ENCODE measurements at regions not wholly inside any gene's neighbourhood (a gene's known extent, or its start where the extent isn't known, plus 50 kb on each side); places are given as distances from the start of the nearest gene placed in this dataset.
A peak's percentile ranks its signal among the peaks of the same experiment; 100 is the strongest.
"Not testable (repeated sequence)": the region's sequence is repeated elsewhere in the genome, so short reads cannot be mapped to it uniquely, and the experiment has no call there.

DNA sequence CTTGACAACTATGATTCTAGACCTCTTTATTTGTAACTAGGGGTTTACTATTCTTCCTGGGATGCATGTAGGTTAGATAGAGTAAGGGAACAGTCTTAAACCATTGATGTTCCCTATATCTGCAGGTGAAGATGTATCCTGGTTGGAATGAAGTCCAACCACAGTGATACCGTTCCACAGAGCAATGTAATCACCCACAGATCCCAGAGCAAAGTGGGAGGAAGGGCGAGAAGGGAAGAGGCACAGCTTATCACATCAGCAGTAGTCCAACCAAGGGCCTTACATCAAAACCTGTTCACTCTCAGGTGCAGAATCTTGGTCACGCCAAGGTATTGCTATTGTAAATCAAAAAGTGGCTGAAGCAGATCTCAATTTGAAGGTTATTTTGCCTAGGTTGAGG is 61.8 kb upstream of the LIPC start:
- TF ChIP-seq, protein P1, sequence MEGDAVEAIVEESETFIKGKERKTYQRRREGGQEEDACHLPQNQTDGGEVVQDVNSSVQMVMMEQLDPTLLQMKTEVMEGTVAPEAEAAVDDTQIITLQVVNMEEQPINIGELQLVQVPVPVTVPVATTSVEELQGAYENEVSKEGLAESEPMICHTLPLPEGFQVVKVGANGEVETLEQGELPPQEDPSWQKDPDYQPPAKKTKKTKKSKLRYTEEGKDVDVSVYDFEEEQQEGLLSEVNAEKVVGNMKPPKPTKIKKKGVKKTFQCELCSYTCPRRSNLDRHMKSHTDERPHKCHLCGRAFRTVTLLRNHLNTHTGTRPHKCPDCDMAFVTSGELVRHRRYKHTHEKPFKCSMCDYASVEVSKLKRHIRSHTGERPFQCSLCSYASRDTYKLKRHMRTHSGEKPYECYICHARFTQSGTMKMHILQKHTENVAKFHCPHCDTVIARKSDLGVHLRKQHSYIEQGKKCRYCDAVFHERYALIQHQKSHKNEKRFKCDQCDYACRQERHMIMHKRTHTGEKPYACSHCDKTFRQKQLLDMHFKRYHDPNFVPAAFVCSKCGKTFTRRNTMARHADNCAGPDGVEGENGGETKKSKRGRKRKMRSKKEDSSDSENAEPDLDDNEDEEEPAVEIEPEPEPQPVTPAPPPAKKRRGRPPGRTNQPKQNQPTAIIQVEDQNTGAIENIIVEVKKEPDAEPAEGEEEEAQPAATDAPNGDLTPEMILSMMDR (conservative IDR thresholded peaks at IDR 0.05; ENCODE audit: low read depth, low read length) = no peak
- DNase-seq (ENCODE audit: low read depth) = no peak
- H3K4me3 ChIP-seq (ENCODE audit: low read depth, low read length) = no peak overlapping the region

DNA sequence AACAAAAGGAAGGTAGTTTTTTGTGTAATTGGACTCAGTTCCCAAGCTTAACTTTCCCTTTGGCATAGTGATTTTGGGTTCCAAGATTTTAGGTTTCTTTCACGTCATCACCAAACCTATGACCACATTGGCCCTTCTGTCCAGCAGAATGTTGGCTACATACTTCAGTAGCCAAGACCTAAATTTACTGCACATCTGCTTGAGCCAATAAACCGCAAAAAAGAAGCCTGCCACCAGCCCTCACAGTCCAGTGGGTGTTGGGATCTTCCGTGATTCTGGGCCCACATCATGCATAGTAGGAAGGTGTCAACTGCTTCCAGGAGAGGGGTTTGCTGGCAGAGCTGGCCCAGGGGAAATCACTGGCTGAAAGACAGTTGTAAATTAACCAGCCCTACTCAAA is 57.6 kb upstream of the LIPC start:
- no peak overlapping the region for H3K4me3 ChIP-seq (ENCODE audit: low read depth, low read length)
- TF ChIP-seq, protein P1 (conservative IDR thresholded peaks at IDR 0.05; ENCODE audit: low read depth, low read length) = no peak
- DNase-seq (ENCODE audit: low read depth) = no peak

DNA sequence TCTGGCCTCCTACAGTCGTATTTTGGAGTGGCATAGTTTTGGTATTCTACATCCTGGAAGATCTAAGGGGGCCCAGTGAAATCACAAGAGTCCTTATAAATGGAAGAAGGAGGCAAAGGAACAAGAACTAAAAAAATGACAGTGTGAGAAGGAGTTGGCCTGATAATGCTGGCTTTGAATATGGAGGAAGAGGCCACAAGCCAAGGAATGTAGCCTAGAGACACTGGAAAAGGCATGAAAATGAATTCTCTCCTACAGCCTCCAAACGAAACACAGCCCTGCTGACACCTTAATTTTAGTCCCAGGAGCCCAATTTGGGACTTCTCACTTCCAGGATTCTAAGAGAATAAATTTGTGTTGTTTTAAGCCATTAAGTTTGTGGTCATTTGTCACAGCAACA is 54.6 kb upstream of the LIPC start:
- TF ChIP-seq, protein P1 (conservative IDR thresholded peaks at IDR 0.05; ENCODE audit: low read depth, low read length) = no peak
- DNase-seq (ENCODE audit: low read depth) = no peak
- no peak overlapping the region for H3K4me3 ChIP-seq (ENCODE audit: low read depth, low read length)

DNA sequence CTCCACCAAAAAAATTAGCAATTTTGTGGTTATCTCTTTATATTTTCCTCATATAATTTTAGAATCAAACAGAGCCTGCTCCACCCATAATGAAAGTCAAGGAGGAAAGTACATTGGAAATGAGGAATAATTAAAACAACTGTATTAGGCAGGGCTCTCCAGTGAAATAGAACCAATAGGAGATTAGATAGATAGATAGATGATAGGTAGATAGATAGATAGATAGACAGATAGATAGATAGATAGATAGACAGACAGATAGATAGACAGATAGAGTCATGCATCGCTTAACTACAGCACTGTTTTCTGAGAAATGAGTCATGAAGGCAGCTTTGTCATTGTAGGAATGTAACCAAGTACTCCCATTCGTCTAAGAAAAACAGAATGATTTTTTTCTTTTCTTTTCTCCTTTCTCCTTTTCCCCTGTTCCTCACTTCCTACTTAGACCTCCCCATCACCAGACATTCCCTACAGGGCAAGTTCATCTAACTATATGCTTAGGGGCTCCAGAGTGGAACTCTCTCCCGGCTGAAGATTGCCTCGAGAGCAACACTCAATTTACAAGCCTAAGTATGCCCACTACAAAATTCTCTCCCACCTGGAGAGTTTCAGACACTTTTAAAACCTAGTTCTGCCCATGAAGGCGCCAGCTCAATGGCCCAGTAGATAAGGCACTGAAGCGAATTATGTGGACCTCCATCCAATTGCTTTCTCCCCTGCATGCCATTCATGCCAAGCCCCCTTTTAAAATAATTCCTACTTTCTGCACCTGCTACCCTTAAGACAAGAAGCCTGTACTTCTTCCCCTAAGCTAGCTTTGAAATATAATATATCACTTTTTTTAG is 53.3 kb upstream of the LIPC start:
- DNase-seq (ENCODE audit: low read depth) = peak; percentile 61
- H3K4me3 ChIP-seq (ENCODE audit: low read depth, low read length) = no peak overlapping the region
- TF ChIP-seq, protein P1 (conservative IDR thresholded peaks at IDR 0.05; ENCODE audit: low read depth, low read length) = no peak

DNA sequence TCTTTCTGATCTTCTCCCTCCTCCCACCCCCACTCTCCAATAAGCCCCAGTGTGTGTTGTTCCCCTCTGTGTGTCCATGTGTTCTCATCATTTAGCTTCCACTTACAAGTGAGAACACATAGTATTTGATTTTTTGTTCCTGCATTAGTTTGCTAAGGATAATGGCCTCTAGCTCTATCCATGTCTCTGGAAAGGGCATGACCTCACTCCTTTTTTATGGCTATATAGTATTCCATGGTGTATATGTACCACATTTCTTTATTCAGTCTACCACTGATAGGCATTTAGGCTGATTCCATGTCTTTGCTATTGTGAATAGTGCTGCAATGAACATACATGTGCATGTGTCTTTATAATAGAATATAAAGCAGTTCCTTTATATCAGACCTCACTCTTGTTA is 52.3 kb upstream of the LIPC start:
- H3K4me3 ChIP-seq (ENCODE audit: low read depth, low read length); DNase-seq (ENCODE audit: low read depth): not testable (repeated sequence)

DNA sequence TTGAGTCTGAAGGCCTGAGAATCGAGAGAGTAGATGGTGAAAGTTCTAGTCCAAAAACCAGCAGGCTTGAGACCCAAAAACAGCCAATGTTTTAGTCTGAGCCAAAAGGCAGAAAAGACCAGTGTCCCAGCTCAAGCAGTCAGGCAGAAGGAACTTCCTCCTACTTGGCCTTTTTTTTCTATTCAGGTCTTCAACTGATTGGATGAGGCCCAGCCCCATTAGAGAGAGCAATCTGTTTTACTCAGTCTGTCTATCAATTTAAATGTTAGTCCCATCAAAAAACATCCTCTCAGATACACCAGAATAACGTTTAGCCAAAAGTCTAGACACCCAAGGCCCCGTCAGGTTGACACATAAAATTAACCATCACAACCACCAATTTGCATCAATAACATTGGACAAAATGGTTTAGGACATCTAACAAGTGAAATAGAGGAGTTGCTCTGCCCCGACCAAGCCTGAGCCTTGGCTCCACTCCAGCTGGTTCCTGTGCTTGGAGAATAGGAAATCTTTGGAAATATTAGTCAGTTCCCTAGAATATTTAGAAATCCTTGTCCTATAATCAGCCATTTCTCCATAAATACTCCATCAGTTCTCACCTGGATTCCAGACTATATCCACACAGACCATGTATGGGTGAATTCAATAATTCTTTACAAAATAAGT is 51.4 kb upstream of the LIPC start:
- H3K4me3 ChIP-seq (ENCODE audit: low read depth, low read length) = no peak overlapping the region
- DNase-seq (ENCODE audit: low read depth) = no peak
- TF ChIP-seq, protein P1 (conservative IDR thresholded peaks at IDR 0.05; ENCODE audit: low read depth, low read length) = no peak

DNA sequence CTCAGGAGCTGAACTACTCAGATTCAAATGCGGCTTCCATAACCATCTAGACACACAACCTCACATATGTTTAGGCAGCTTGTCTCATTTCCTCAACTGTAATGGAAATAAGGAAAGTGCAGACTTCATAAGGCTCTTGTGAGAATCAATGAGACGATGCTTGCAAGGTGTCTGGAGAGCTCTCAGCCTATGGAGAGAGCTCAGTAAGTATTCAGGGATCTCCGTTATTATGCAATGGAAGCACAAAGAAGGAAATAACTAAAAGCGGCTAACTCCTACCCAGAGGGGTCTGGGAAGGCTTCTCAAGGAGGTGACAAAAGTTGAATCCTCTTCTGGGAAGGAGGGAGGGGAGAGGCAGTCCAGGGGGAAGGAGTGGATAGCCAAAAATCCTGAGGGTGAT is 50.1 kb upstream of the LIPC start:
- no peak for DNase-seq (ENCODE audit: low read depth)
- TF ChIP-seq, protein P1 (conservative IDR thresholded peaks at IDR 0.05; ENCODE audit: low read depth, low read length) = no peak

More for the DNA sequence above, 50.1 kb upstream of the LIPC start:
- H3K4me3 ChIP-seq (ENCODE audit: low read depth, low read length) = no peak overlapping the region
